Ovary (tissue), 7 donors: ENCODE measurements at regions not wholly inside any gene's neighbourhood (a gene's known extent, or its start where the extent isn't known, plus 50 kb on each side); places are given as distances from the start of the nearest gene placed in this dataset.

Source experiments
- DNase-seq, 5 donors: peaks; one replicate each; pipeline ENCODE4 v3.0.0-alpha.2; 2019 to 2020
- H3K27ac ChIP-seq, 2 donors: fragments of 200-600 bp; one replicate each; pipeline versions ENCODE4 v1.5.1 to v1.8.0; 2019 to 2022
- H3K27me3 ChIP-seq: fragments of 200-600 bp; one replicate; pipeline ENCODE4 v1.8.0; 2022
- H3K36me3 ChIP-seq: fragments of 200-600 bp; sonication (generic); one replicate; pipeline ENCODE4 v1.5.1; 2019
- H3K4me1 ChIP-seq: one replicate; pipeline ENCODE4 v1.8.1; 2013; ENCODE audit warnings: mild to moderate bottlenecking, moderate library complexity; ENCODE audit not compliant: insufficient read depth
- H3K4me3 ChIP-seq: fragments of 200-600 bp; sonication (generic); one replicate; pipeline ENCODE4 v1.5.1; 2017
- H3K9me3 ChIP-seq, 2 donors: fragments of 200-600 bp in 1 of 2; sonication (generic) in 1 of 2; one replicate each; pipeline versions ENCODE4 v1.5.1 to v1.8.1; 2013 to 2019; ENCODE audit warnings: mild to moderate bottlenecking in 1 of 2, moderate library complexity in 1 of 2
- EP300 ChIP-seq: sonication (generic); formaldehyde crosslinking; IDR thresholded peaks from one replicate; pipeline ENCODE4 v1.6.1; 2017; ENCODE audit warnings: antibody characterized with exemption
- POLR2A ChIP-seq: fragments of 450-650 bp; IDR thresholded peaks from one replicate; pipeline ENCODE4 v1.6.1; 2017; ENCODE audit warnings: antibody characterized with exemption, mild to moderate bottlenecking, moderate library complexity
- WGBS, 3 donors: extraction: QIAGEN DNeasy Blood & Tissue Kit in 1 of 3; methylation state at CpG; one replicate each; pipeline versions ENCODE4 v1.1.5 to v1.1.7; 2013 to 2017; 5-methylcytosine and 5-hydroxymethylcytosine counted together
- intact Hi-C, 4 donors: fragments of 100-400 bp; cut with DNase I; formaldehyde crosslinking; loops; one replicate each; pipeline versions ENCODE4 v1.11.0 to v1.15.1; 2022 to 2023
- TF ChIP-seq, protein P1 (sequence below), 3 donors: fragments of 450-650 bp in 2 of 3; fragments of 200-600 bp in 1 of 3; IDR thresholded peaks; one replicate each; pipeline versions ENCODE4 v1.5.1 to v1.8.0; 2016 to 2022; ENCODE audit warnings: antibody characterized with exemption in 3 of 3, mild to moderate bottlenecking in 1 of 3
- donor health status: DM: no; HTN: no; CAD: no; lungs with moderate emphysema.
- donor health status: DM: no; HTN: no; CAD: no.
- donor health status: Bipolar disorder and iron deficiency.
- donor health status: DM: no; HTN: no; CAD: no.
- donor health status: DM: yes; HTN: yes; CAD: no.

DNA sequence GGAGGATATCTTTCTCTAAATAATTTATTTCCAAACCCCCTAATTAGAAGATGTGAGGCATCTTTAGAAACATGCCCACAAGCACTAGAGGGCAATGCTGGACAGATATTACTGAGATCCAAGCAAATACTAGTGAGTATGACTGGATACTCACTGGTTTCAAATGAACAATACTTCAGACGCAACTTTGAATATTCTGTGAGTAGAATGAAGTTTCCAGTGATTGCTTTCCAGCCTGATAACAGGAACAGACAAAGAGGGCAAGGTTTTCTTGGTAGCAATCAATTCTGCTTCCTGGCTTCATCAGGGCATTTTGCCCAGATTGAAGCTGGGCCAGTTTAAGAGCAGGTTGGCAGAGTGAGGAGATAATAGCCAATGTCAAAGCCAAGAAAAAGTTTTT is 442.6 kb upstream of the PDZRN3 start:
- Histone ChIP-seq H3K27ac (no peak overlapping the region), H3K27me3 (no peaks in the 10 kb centered on the region), H3K9me3 (no peaks in the 10 kb centered on the region), H3K4me3 (no peak overlapping the region), H3K36me3 (no peaks in the 10 kb centered on the region), H3K4me1 (no peaks in the 10 kb centered on the region)
- DNase-seq, result no peak
- TF ChIP-seq POLR2A, result no peak
- TF ChIP-seq, protein P1, sequence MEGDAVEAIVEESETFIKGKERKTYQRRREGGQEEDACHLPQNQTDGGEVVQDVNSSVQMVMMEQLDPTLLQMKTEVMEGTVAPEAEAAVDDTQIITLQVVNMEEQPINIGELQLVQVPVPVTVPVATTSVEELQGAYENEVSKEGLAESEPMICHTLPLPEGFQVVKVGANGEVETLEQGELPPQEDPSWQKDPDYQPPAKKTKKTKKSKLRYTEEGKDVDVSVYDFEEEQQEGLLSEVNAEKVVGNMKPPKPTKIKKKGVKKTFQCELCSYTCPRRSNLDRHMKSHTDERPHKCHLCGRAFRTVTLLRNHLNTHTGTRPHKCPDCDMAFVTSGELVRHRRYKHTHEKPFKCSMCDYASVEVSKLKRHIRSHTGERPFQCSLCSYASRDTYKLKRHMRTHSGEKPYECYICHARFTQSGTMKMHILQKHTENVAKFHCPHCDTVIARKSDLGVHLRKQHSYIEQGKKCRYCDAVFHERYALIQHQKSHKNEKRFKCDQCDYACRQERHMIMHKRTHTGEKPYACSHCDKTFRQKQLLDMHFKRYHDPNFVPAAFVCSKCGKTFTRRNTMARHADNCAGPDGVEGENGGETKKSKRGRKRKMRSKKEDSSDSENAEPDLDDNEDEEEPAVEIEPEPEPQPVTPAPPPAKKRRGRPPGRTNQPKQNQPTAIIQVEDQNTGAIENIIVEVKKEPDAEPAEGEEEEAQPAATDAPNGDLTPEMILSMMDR (IDR thresholded peaks at IDR 0.05), result no peak
- TF ChIP-seq EP300, result no peak
- 5 to 17% (median 8%) methylated on average over 1 of the region's 1 CpG for WGBS, 3 donors
- intact Hi-C loops, result no loop called here

DNA sequence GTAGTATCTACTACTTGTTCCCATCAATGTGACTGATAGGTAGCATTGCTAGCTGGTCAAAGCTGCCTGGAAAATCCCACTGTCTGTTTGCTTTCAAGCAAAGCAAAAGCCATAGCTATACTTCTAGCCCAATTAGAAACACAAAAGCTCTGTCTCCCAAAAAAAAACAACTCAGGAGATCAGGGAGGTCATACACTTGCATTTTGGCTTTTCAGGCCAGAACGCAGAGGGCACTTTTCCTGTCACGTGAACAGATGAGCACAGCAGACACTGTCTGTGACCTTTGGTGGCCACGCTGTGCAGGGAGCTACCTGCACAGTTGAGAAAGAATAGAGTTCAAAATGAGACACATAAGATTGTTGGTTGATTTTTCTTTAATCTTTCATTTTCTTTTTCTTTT is 441.7 kb upstream of the PDZRN3 start:
- DNase-seq, result no peak
- TF ChIP-seq, protein P1 (IDR thresholded peaks at IDR 0.05), result no peak
- no peak for TF ChIP-seq EP300
- TF ChIP-seq POLR2A, result no peak
- Histone ChIP-seq H3K36me3 (no peaks in the 10 kb centered on the region), H3K27ac (no peak overlapping the region), H3K4me1 (no peaks in the 10 kb centered on the region), H3K27me3 (no peaks in the 10 kb centered on the region), H3K4me3 (no peak overlapping the region), H3K9me3 (no peaks in the 10 kb centered on the region)
- WGBS, 3 donors, result 76 to 80% (median 77%) methylated on average over 3 of the region's 3 CpGs
- intact Hi-C loops, result no loop called here

DNA sequence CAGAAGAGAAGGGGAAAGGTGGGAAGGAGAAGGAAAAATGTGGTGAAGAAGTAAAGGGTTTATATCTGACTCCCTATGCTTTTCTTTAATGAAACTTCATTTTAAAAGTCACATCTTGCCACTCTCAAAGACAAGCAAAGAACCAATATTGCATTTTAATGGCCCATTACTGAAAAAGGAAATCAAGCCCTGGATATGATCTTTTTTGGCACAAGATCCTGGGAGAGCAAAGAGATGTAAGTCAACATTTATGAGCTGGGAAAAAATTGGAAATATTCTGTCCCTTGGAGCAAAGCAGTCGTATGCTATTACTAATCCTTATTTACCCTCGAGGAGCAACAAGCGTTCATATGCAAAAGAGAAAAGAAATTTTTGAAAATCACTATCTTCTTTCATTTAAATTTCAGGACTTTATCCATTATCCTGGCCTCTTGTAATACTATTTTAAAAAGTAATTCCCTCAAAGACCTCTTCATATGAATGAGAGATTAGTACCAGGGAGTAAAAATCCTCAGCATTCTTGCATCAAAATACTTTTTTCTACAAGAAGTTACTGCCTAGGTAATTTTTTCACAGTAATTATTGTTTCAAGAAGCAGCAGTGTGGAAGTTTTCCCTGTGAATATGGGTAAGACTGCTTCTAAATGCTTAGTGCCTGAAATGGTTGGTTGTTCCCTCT is 435.3 kb upstream of the PDZRN3 start:
- Histone ChIP-seq H3K27me3 (no peaks in the 10 kb centered on the region), H3K4me1 (no peaks in the 10 kb centered on the region), H3K9me3 (no peaks in the 10 kb centered on the region), H3K27ac (no peak overlapping the region), H3K36me3 (no peaks in the 10 kb centered on the region), H3K4me3 (no peak overlapping the region)
- TF ChIP-seq EP300, result no peak
- no peak for TF ChIP-seq POLR2A
- TF ChIP-seq, protein P1 (IDR thresholded peaks at IDR 0.05), result no peak
- DNase-seq, result no peak
- intact Hi-C loops, result no loop called here
- WGBS, 3 donors, result 68 to 90% (median 84%) methylated on average over 3 of the region's 3 CpGs

DNA sequence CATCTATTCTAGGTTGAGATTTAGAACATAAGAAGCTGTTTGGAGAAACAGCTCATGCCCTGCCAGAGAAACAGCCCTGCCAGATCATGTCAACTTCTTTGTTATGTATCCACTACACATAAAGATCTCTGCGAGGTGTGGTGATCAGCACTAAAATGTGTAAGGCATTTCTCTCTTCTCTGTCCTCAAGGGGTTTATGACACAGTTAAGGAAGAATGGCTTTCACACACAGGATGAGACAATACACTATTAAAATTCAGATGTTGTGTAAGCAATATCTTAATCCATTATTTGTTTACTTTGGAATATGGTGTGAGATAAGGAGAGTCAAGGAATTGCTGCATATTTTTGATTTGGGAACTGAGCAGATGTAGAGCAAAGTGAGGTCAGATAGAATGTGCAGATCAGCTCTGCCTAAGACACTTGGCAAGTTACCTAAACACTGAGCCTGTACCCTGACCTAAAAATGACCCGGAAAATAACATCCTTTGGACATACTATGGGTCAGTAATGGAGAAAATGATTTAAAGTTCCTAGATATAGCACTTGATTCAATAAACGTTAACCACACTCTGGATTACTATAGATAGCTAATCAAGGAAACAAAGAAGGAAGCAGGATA is 434.7 kb upstream of the PDZRN3 start:
- intact Hi-C loops, result no loop called here
- Histone ChIP-seq H3K4me3 (no peak overlapping the region), H3K27me3 (no peaks in the 10 kb centered on the region), H3K4me1 (no peaks in the 10 kb centered on the region), H3K36me3 (no peaks in the 10 kb centered on the region), H3K9me3 (no peaks in the 10 kb centered on the region), H3K27ac (no peak overlapping the region)
- DNase-seq, result no peak
- 61 to 76% (median 75%) methylated on average over 3 of the region's 3 CpGs for WGBS, 3 donors
- TF ChIP-seq, protein P1 (IDR thresholded peaks at IDR 0.05), result no peak
- TF ChIP-seq POLR2A (no peak), EP300 (no peak)
